Colonic mucosa (tissue), 4 donors: ENCODE measurements at regions not wholly inside any gene's neighbourhood (a gene's known extent, or its start where the extent isn't known, plus 50 kb on each side); places are given as distances from the start of the nearest gene placed in this dataset.
A peak's percentile ranks its signal among the peaks of the same experiment; 100 is the strongest.

Experiments used
- DNase-seq: peaks from one replicate; pipeline ENCODE4 v3.0.0-alpha.2; 2020
- H3K27ac ChIP-seq: fragments of 200-600 bp; one replicate; pipeline ENCODE4 v1.8.0; 2021
- H3K27me3 ChIP-seq: fragments of 200-600 bp; one replicate; pipeline ENCODE4 v1.8.0; 2021
- H3K36me3 ChIP-seq: fragments of 200-600 bp; one replicate; pipeline ENCODE4 v1.8.0; 2021
- H3K4me1 ChIP-seq: fragments of 200-600 bp; one replicate; pipeline ENCODE4 v1.8.0; 2021; ENCODE audit warnings: mild to moderate bottlenecking
- H3K4me3 ChIP-seq: fragments of 200-600 bp; one replicate; pipeline ENCODE4 v1.8.0; 2021
- H3K9ac ChIP-seq, 2 donors: one replicate each; pipeline ENCODE4 v1.7.0; 2013; ENCODE audit warnings: control low read depth in 2 of 2, low read depth in 2 of 2, low read length in 2 of 2
- H3K9me3 ChIP-seq: fragments of 200-600 bp; one replicate; pipeline ENCODE4 v1.8.0; 2021
- intact Hi-C: fragments of 100-400 bp; cut with DNase I; formaldehyde crosslinking; loops from one replicate; pipeline ENCODE4 v1.14.1; 2022
- TF ChIP-seq, protein P1 (sequence below): fragments of 200-600 bp; IDR thresholded peaks from one replicate; pipeline ENCODE4 v1.8.0; 2022; ENCODE audit warnings: antibody characterized with exemption, mild to moderate bottlenecking
- donor health status: healthy.
- donor health status: DM: no; HTN: no; CAD: no.
- donor health status: DM: no; HTN: no; CAD: no.

GRCh38 chr7:12066521-12066920 is 144.6 kb upstream of the TMEM106B start:
- no peaks in the 10 kb centered on the region for H3K27me3 ChIP-seq
- intact Hi-C loops, result loop anchor here (2.0 to 10.0 kb wide), 3 partner anchors 178 to 639 kb away; no protein-coding TSS in a partner anchor
- no peak overlapping the region for H3K27ac ChIP-seq
- no peak overlapping the region for H3K4me3 ChIP-seq
- no peaks in the 10 kb centered on the region for H3K36me3 ChIP-seq
- no peaks in the 10 kb centered on the region for H3K9me3 ChIP-seq
- DNase-seq, result no peak
- H3K9ac ChIP-seq, result no peak overlapping the region
- H3K4me1 ChIP-seq, result no peaks in the 10 kb centered on the region
- TF ChIP-seq, protein P1, sequence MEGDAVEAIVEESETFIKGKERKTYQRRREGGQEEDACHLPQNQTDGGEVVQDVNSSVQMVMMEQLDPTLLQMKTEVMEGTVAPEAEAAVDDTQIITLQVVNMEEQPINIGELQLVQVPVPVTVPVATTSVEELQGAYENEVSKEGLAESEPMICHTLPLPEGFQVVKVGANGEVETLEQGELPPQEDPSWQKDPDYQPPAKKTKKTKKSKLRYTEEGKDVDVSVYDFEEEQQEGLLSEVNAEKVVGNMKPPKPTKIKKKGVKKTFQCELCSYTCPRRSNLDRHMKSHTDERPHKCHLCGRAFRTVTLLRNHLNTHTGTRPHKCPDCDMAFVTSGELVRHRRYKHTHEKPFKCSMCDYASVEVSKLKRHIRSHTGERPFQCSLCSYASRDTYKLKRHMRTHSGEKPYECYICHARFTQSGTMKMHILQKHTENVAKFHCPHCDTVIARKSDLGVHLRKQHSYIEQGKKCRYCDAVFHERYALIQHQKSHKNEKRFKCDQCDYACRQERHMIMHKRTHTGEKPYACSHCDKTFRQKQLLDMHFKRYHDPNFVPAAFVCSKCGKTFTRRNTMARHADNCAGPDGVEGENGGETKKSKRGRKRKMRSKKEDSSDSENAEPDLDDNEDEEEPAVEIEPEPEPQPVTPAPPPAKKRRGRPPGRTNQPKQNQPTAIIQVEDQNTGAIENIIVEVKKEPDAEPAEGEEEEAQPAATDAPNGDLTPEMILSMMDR, result no peak

DNA sequence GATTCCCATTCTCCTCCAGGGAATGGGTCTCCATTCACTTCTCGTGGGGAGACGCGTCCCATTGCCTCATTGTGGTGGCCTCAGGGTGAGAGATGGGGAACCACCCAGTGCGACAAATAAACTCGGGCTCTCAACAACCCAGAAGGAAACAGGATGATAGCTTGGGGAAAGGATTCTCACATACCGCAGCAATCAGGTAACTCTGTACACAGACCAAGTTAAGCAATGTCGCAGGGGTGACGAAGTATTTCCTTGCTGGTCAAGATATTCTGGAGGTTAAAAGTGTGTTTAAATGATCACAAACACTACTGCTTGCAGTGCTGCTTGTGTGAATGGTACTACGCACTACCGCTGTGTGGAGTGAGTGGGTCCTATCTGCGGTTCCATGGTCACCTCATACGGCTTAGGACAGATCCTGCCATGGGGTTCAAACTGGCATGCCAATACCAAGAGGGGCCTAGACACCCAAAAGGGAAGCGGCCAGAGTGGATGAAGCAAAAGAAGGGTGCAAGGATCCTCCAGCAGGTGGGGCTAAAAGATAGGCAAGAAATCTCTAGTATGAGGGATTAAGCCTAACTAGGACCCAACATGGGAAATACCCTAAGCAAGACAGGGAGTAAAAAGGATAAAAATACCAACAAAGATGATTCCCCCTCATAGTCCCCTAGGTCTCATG is 143.8 kb upstream of the TMEM106B start:
- no peaks in the 10 kb centered on the region for H3K27me3 ChIP-seq
- TF ChIP-seq, protein P1, result peak; percentile 64
- no peaks in the 10 kb centered on the region for H3K36me3 ChIP-seq
- H3K4me1 ChIP-seq, result no peaks in the 10 kb centered on the region
- H3K9ac ChIP-seq, result peak overlapping the region in 1 of 2 donors; percentile 18
- no peak overlapping the region for H3K4me3 ChIP-seq
- no peaks in the 10 kb centered on the region for H3K9me3 ChIP-seq
- intact Hi-C loops, result loop anchor here (2.0 to 10.0 kb wide), 3 partner anchors 178 to 640 kb away; no protein-coding TSS in a partner anchor
- no peak overlapping the region for H3K27ac ChIP-seq
- peak; percentile 72 for DNase-seq

DNA sequence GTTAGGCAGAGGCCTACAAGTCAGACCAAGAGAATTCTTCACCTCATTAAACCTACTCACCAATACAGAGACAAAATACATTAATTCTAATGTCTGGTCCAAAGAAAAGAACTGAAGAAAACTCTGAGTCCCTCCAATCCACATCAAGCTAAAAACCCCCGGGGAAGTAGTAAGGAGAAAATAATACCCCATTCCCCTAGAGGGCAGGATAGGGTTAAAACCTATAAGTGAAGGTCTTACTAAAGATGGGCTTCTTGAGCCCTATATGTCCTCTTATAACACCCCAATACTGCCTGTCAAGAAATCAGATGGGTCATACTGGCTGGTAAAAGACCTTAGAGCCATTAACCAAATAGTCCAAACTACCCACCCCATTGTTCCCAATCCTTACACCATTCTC is 141.3 kb upstream of the TMEM106B start:
- TF ChIP-seq, protein P1, result no peak
- Histone ChIP-seq H3K9ac (no peak overlapping the region), H3K36me3 (no peaks in the 10 kb centered on the region), H3K9me3 (no peaks in the 10 kb centered on the region), H3K4me3 (no peak overlapping the region), H3K4me1 (no peaks in the 10 kb centered on the region), H3K27ac (no peak overlapping the region), H3K27me3 (no peaks in the 10 kb centered on the region)
- DNase-seq, result no peak
- intact Hi-C loops, result loop anchor here (5.0 to 10.0 kb wide), 2 partner anchors 175 to 642 kb away; no protein-coding TSS in a partner anchor

GRCh38 chr7:12074889-12075288 is 136.2 kb upstream of the TMEM106B start:
- no peak overlapping the region for H3K27ac ChIP-seq
- intact Hi-C loops, result no loop called here
- no peaks in the 10 kb centered on the region for H3K36me3 ChIP-seq
- H3K4me3 ChIP-seq, result no peak overlapping the region
- no peaks in the 10 kb centered on the region for H3K27me3 ChIP-seq
- no peaks in the 10 kb centered on the region for H3K4me1 ChIP-seq
- no peak for DNase-seq
- H3K9ac ChIP-seq, result no peak overlapping the region
- TF ChIP-seq, protein P1, result no peak
- no peaks in the 10 kb centered on the region for H3K9me3 ChIP-seq

GRCh38 chr7:12080006-12080405 is 131.1 kb upstream of the TMEM106B start:
- Histone ChIP-seq H3K9me3 (no peaks in the 10 kb centered on the region), H3K27ac (no peak overlapping the region), H3K9ac (no peak overlapping the region), H3K4me3 (no peak overlapping the region), H3K27me3 (no peaks in the 10 kb centered on the region), H3K36me3 (no peaks in the 10 kb centered on the region), H3K4me1 (no peaks in the 10 kb centered on the region)
- DNase-seq, result no peak
- TF ChIP-seq, protein P1, result no peak
- intact Hi-C loops, result no loop called here
